Renal cortex interstitium (tissue), 11 donors: ENCODE measurements at regions not wholly inside any gene's neighbourhood (a gene's known extent, or its start where the extent isn't known, plus 50 kb on each side); places are given as distances from the start of the nearest gene placed in this dataset.
"Not testable (repeated sequence)": the region's sequence is repeated elsewhere in the genome, so short reads cannot be mapped to it uniquely, and the experiment has no call there.

ENCODE experiments used
- DNase-seq, 11 donors: peaks; one replicate each; pipeline ENCODE4 v3.0.0-alpha.2; 2013; ENCODE audit warnings: low read depth in 9 of 11, low spot score in 4 of 11; ENCODE audit errors: extremely low read depth in 1 of 11

DNA sequence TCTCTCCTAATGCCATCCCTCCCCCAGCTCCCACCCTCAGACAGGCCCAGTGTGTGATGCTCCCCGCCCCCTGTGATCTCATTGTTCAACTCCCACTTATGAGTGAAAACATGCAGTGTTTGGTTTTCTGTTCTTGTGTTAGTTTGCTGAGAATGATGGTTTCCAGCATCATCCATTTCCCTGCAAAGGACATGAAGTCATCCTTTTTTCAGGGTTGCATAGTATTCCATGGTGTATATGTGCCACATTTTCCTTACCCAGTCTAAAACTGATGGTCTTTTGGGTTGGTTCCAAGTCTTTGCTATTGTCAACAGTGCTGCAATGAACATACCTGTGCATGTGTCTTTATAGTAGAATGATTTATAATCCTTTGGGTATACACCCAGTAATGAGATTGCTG lies 89.3 kb upstream of the WDR75 start:
- not testable (repeated sequence) for DNase-seq

- DNase-seq: not testable (repeated sequence)
Measured at GRCh38 chr2:189357375-189357774, 83.9 kb upstream of the WDR75 start.

GRCh38 chr2:189360861-189361260 lies 80.4 kb upstream of the WDR75 start:
- DNase-seq: no peak

DNA sequence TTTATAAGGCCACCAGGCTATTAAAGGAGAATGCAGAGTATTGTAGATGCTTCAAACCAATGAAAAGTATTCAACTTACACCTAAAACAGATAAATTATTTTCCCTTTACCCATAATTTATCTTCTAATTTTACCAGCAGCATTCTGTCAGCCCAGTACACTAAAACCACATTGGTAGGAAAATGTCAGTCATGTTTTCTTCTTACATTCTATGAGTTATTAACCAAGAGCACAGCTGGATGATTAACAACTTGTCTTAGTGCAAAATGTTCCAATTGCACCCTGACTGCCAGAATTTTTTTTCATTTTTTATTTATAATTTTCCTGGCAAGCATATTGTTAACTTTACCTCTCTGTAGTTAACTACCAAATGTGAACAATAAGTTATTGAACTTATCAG lies 79.0 kb upstream of the WDR75 start:
- DNase-seq: no peak

DNA sequence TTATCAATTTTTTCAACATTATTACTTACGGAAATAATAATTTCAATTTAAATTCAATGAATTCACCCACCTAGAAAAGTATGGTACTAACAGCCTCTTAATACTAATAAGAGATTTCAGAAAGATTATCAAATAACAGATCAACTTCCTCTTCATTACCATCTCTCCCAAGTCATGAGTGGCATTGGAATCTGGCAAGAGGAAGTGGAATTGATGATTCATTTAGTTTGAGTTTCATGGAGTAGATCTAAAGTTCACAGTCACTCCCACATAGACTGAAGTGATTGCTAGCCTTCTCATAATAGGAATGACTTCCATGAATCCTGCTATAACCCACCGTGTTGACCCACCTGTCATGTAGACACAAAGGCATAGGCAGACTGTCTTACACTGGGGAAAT lies 77.7 kb upstream of the WDR75 start:
- DNase-seq: no peak

- DNase-seq: no peak
Measured at GRCh38 chr2:189364607-189365006, 76.7 kb upstream of the WDR75 start.

DNA sequence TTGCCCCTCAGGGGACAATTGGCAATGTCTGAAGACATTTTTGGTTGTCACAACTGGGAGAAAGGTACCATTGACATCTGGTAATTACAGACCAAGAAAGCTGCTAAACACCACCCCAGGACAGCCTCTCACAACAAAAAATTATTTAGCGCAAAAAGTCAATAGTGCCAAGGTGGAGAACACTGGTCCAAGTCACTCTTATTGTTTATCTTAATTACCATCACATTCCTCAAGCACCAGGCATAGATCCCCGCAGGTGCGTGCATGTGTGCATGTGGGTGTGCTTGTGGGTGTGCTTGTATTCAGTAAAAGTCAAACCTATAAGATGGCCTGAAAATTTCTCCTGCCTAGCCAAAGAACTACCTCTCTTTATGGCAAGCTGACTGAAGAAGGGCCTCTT lies 74.9 kb upstream of the WDR75 start:
- no peak for DNase-seq

DNA sequence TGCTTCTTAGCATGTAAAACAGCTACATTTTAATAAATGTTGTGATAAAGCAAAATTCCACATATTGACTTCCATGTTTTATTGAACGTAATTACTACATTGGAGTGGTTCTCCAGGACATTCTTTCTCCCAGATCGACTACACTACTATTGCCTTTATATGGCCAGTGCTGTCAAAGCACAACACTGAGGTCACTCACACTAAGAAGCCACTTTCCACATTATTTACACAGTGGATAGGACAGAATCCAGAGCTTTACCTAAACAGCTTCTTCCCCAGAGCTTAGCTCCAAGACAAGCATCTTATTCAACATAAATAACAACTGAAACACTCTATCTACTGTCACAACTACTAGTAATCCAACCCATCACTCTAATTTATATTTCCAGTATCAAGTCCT lies 73.9 kb upstream of the WDR75 start:
- no peak for DNase-seq

DNA sequence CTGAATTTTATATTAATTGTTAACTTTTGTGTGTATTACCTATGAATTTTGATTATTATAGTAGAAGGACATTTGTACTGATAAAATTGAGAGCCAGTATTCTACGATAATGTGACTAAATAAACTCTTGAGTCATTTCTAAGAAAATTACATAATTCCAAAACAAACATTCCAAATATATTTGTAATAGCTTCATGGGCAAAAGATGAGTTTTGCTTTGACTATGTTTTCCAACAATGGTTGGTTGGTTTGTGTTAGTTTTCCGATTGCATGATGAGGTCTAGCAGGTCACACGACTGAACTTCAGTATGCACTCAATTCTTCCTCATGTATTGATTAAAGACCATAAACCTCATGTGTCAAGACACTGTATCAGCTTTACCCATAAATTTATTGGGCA lies 71.7 kb upstream of the WDR75 start:
- DNase-seq: no peak

DNA sequence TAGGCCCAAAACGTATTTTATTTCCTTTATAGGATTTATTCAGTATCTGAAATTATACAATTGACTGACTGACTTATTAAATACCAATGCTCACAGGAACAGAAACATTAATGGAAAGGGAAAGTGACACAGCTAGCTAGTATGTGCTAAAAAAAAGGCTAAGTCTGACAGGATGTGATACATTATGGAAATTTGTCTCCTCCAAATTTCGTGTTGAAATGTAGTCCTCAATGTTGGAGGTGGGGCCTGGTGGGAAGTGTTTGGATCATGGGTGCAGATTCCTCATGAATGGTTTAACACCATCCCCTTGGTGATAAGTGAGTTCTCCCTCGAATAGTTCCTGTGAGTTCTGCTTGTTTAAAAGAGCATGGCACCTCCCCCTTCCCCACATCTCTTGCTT lies 70.6 kb upstream of the WDR75 start:
- no peak for DNase-seq

DNA sequence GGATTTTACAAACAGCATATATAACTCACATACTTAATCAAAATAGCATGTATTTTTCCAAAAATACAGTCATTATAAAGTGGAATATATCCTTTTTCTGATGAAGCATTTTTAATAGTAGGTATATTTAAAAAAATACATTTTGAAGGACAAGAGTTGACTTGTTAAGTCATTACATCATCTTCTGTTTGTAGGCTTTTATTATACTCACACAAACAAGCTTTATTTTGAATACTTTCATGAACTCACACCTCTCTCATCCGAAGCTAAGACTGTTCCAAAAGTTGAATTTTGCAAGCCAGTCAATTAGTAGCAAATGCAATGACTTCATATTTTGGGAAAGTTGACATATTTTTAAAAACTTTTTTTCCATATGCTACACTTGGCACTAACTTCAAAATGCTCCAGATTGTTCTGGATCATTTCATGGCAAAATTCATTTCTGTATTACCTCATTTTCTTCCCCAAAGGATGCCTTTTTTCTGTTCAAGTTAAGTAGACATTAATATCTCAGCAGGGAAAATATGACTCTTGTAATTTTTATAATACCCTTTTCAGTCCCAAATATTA lies 68.5 kb upstream of the WDR75 start:
- DNase-seq: no peak

DNA sequence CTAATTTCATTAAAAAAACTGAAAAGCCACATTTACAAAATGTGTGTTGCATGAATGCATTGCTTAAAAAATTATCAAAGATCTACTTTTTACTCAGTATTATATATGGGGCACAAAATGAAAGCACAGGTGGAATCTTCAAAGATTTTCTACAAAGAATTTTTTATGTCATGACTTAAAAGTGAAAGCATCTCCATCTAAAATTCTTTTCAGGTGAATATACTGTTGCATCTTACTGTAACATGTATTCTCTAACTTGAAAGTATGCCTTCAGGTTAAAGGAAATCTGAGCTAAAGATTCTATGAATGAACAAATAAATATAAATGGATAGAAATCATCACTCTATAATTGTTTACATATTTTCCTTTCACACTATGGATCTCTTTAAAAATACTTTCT lies 66.8 kb upstream of the WDR75 start:
- DNase-seq: no peak

DNA sequence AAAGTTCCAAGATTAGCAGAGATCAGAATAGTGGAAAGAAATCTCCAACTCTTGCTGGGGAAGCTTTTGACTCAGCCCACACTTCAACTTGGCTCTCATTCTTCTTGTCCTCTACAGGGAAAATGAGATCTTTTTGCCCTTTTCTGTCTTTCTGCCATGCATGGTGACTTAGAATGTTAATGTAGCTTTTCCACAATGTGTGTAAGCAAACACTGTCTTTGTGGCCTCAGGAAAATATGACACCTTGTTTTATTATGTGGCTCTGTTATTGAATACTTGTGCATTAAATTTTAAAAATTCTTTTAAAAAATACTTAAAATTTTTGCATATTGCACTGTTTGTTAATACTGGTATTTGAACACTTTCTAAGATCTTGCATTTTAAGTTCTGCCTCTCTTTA lies 65.4 kb upstream of the WDR75 start:
- no peak for DNase-seq

DNA sequence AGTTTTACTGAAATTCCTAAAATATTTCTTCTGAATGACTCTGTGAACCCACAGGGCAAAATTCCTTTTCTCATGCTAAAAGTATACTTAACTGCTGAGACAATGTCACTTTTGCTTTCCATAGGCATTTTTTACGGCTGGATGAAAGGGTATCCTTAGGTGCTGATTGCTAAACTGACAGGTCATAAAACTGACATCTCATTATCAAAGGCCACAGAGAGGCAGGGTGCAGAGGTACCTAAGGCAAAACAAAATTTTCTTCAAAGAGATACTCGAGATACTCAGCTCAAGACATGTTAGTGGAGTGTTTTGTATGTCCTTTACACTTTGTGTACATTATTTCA lies 62.0 kb upstream of the WDR75 start:
- peak in 1 of 11 donors; percentile 9 for DNase-seq

GRCh38 chr2:189379731-189380261 lies 61.5 kb upstream of the WDR75 start:
- no peak for DNase-seq

DNA sequence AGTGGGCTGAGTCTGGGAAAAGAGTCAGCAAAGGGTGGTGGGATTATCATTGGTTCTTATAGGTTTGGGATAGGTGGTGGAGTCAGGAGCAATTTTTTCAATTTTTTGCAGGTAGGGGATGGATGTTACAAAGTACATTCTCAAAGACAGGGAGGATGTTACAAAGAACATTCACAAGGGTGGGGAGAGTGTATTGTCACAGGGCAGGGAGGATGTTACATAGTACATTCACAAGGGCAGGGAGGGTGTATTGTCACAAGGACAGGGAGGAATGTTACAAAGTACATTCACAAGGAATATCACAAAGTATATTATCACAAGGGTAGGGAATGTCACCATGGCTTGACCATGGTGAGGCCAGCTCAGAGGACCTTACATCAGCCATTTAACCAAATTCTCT lies 58.6 kb upstream of the WDR75 start:
- no peak for DNase-seq

DNA sequence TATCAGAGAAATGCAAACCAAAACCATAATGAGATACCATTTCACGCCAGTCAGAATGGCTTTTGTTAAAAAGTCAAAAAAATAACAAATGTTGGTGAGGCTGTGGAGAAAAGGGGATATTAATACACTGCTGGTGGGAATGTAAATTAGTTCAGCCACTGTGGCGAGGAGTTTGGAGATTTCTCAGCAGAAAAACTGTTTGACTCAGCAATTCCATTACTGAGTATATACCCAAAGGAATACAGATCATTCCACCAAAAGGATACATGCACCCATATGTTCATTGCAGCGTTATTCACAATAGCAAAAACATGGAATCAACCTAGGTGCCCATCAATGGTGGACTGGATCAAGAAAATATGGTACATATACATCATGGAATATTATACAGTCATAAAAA lies 54.5 kb upstream of the WDR75 start:
- no peak for DNase-seq

- DNase-seq: no peak
Measured at GRCh38 chr2:189391201-189391600, 50.1 kb upstream of the WDR75 start.
